Subcutaneous abdominal adipose tissue (tissue), 5 donors: ENCODE measurements at regions not wholly inside any gene's neighbourhood (a gene's known extent, or its start where the extent isn't known, plus 50 kb on each side); places are given as distances from the start of the nearest gene placed in this dataset.
A peak's percentile ranks its signal among the peaks of the same experiment; 100 is the strongest.

Source experiments
- H3K27ac ChIP-seq: one replicate; pipeline ENCODE4 v1.7.0; 2013; ENCODE audit warnings: low read depth, mild to moderate bottlenecking, inconsistent platforms, low read length, moderate library complexity
- H3K27me3 ChIP-seq, 5 donors: one replicate each; pipeline ENCODE4 v1.7.0; 2013; ENCODE audit warnings: low read length in 5 of 5, inconsistent platforms in 1 of 5; ENCODE audit not compliant: control insufficient read depth in 5 of 5, insufficient read depth in 4 of 5
- H3K36me3 ChIP-seq, 5 donors: one replicate each; pipeline ENCODE4 v1.7.0; 2013; ENCODE audit warnings: low read length in 5 of 5; ENCODE audit not compliant: control insufficient read depth in 5 of 5, insufficient read depth in 5 of 5
- H3K4me1 ChIP-seq, 5 donors: one replicate each; pipeline ENCODE4 v1.7.0; 2013; ENCODE audit warnings: low read length in 5 of 5, mild to moderate bottlenecking in 3 of 5, moderate library complexity in 1 of 5; ENCODE audit not compliant: control insufficient read depth in 5 of 5, insufficient read depth in 5 of 5
- H3K4me3 ChIP-seq, 5 donors: one replicate each; pipeline ENCODE4 v1.7.0; 2013; ENCODE audit warnings: low read length in 5 of 5, low read depth in 1 of 5
- H3K9ac ChIP-seq, 5 donors: one replicate each; pipeline ENCODE4 v1.7.0; 2013; ENCODE audit warnings: low read length in 5 of 5, mild to moderate bottlenecking in 4 of 5, moderate library complexity in 3 of 5
- H3K9me3 ChIP-seq, 5 donors: one replicate each; pipeline ENCODE4 v1.7.0; 2013; ENCODE audit warnings: low read length in 5 of 5; ENCODE audit not compliant: control insufficient read depth in 5 of 5
- donor health status: healthy.
- donor health status: healthy.
- donor health status: healthy.
- donor health status: healthy.
- donor health status: healthy.

- Histone ChIP-seq H3K9me3 (no peaks in the 10 kb centered on the region), H3K27me3 (no peaks in the 10 kb centered on the region), H3K27ac (no peak overlapping the region), H3K4me3 (no peak overlapping the region), H3K36me3 (no peaks in the 10 kb centered on the region), H3K9ac (no peak overlapping the region), H3K4me1 (no peaks in the 10 kb centered on the region)
Measured at GRCh38 chr12:97038834-97039233, 131.8 kb downstream of the NEDD1 start.

DNA sequence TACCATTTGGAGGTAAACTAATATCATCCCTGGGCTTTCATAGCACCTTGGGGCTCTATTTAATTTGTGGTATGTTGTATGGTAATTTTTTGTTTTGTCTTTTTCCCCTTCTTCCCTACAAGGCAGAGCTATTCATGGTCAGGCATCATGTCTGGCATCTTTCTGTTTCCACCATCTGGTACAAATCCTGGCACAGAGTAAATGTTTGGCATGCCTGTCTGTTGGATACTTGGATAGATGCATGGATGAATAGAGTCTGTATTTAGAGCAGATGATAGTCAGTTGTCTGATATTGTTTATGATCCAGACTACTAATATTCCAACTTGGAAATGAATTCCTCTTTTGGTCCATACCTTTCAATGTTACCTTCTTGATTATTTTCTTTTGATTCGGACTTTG is 139.8 kb downstream of the NEDD1 start:
- H3K36me3 ChIP-seq = no peaks in the 10 kb centered on the region
- H3K4me3 ChIP-seq = no peak overlapping the region
- peaks cover 0 to 5% (median 0%) of the 10 kb centered on the region in 5 donors for H3K4me1 ChIP-seq
- H3K9me3 ChIP-seq = no peaks in the 10 kb centered on the region
- no peak overlapping the region for H3K9ac ChIP-seq
- no peaks in the 10 kb centered on the region for H3K27me3 ChIP-seq
- H3K27ac ChIP-seq = no peak overlapping the region

- no peak overlapping the region for H3K9ac ChIP-seq
- H3K27ac ChIP-seq = no peak overlapping the region
- H3K9me3 ChIP-seq = no peaks in the 10 kb centered on the region
- no peaks in the 10 kb centered on the region for H3K36me3 ChIP-seq
- H3K4me1 ChIP-seq = peaks cover 0 to 5% (median 0%) of the 10 kb centered on the region in 5 donors
- H3K27me3 ChIP-seq = no peaks in the 10 kb centered on the region
- H3K4me3 ChIP-seq = no peak overlapping the region
Measured at GRCh38 chr12:97047361-97047760, 140.3 kb downstream of the NEDD1 start.

GRCh38 chr12:97048421-97049035 is 141.5 kb downstream of the NEDD1 start:
- no peak overlapping the region for H3K9ac ChIP-seq
- peak overlapping the region; percentile 12 for H3K27ac ChIP-seq
- H3K27me3 ChIP-seq = no peaks in the 10 kb centered on the region
- no peak overlapping the region for H3K4me3 ChIP-seq
- peaks cover 0 to 5% (median 0%) of the 10 kb centered on the region in 5 donors for H3K4me1 ChIP-seq
- no peaks in the 10 kb centered on the region for H3K9me3 ChIP-seq
- no peaks in the 10 kb centered on the region for H3K36me3 ChIP-seq

- no peak overlapping the region for H3K4me3 ChIP-seq
- H3K9me3 ChIP-seq = no peaks in the 10 kb centered on the region
- H3K9ac ChIP-seq = no peak overlapping the region
- no peaks in the 10 kb centered on the region for H3K36me3 ChIP-seq
- H3K27ac ChIP-seq = no peak overlapping the region
- H3K4me1 ChIP-seq = peaks cover 0 to 5% (median 0%) of the 10 kb centered on the region in 5 donors
- H3K27me3 ChIP-seq = no peaks in the 10 kb centered on the region
Measured at GRCh38 chr12:97050509-97050908, 143.5 kb downstream of the NEDD1 start.

DNA sequence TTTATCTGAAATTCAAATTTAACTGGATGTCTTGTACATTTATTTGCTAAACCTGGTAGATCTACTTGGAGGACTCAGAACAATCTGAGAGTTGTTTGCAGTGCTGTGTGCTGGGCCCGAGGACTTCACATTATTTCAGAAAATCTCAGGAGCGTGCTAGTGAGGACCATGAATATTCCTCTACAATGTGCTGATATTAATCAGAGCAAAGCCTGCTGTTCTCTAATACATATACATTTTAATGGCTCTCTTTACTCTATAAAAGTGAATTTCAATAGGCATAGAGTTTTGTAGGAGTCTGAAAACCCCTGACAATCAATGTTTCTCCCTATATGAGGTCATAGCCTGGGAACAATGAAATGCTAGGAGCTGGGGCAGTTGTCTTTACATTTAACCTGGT is 144.3 kb downstream of the NEDD1 start:
- H3K27me3 ChIP-seq = no peaks in the 10 kb centered on the region
- no peak overlapping the region for H3K9ac ChIP-seq
- no peak overlapping the region for H3K27ac ChIP-seq
- no peaks in the 10 kb centered on the region for H3K36me3 ChIP-seq
- no peak overlapping the region for H3K4me3 ChIP-seq
- H3K9me3 ChIP-seq = no peaks in the 10 kb centered on the region
- peaks cover 0 to 5% (median 0%) of the 10 kb centered on the region in 5 donors for H3K4me1 ChIP-seq

DNA sequence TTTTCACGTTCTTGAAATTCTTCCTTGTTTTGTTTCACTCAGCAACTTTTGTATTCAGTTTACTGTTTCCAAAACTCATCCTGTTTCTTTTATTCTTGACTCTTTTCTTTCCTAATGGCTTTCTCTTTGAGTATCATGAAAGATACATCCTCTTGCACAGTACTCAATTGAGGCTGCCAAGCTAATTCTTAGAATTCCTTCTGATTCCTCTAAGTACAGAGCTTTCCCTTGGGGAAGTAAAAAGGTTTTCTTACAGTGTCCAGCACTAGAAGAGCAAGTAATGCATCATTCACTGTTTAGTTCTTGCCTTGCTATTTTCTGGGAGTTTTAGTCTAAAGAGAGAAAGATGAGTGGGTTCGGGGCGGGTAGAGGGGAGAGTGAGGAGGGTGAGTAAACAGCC is 154.1 kb downstream of the NEDD1 start:
- Histone ChIP-seq H3K9me3 (peaks cover 0 to 7% (median 5%) of the 10 kb centered on the region in 5 donors), H3K27me3 (no peaks in the 10 kb centered on the region), H3K4me1 (peaks cover 0 to 5% (median 0%) of the 10 kb centered on the region in 5 donors), H3K4me3 (no peak overlapping the region), H3K9ac (no peak overlapping the region), H3K27ac (no peak overlapping the region), H3K36me3 (no peaks in the 10 kb centered on the region)

GRCh38 chr12:97063292-97063935 is 156.4 kb downstream of the NEDD1 start:
- Histone ChIP-seq H3K4me3 (no peak overlapping the region), H3K27me3 (no peaks in the 10 kb centered on the region), H3K4me1 (peaks cover 0 to 5% (median 0%) of the 10 kb centered on the region in 5 donors), H3K9me3 (no peaks in the 10 kb centered on the region), H3K27ac (no peak overlapping the region), H3K9ac (no peak overlapping the region), H3K36me3 (no peaks in the 10 kb centered on the region)

GRCh38 chr12:97075161-97075933 is 168.3 kb downstream of the NEDD1 start:
- Histone ChIP-seq H3K4me1 (no peaks in the 10 kb centered on the region), H3K27ac (no peak overlapping the region), H3K9me3 (no peaks in the 10 kb centered on the region), H3K27me3 (no peaks in the 10 kb centered on the region), H3K36me3 (no peaks in the 10 kb centered on the region), H3K4me3 (no peak overlapping the region), H3K9ac (no peak overlapping the region)

- Histone ChIP-seq H3K4me1 (no peaks in the 10 kb centered on the region), H3K27me3 (no peaks in the 10 kb centered on the region), H3K27ac (no peak overlapping the region), H3K4me3 (no peak overlapping the region), H3K9ac (no peak overlapping the region), H3K36me3 (no peaks in the 10 kb centered on the region), H3K9me3 (no peaks in the 10 kb centered on the region)
Measured at GRCh38 chr12:97075934-97076630, 169.0 kb downstream of the NEDD1 start.
